Liver (tissue), 8 donors: ENCODE measurements at regions not wholly inside any gene's neighbourhood (a gene's known extent, or its start where the extent isn't known, plus 50 kb on each side); places are given as distances from the start of the nearest gene placed in this dataset.

ENCODE experiments used
- DNase-seq: peaks from one replicate; pipeline ENCODE4 v3.0.0-alpha.2; 2017; ENCODE audit warnings: low spot score
- H3K27ac ChIP-seq, 2 donors: one replicate each; pipeline ENCODE4 v1.7.0; 2013; ENCODE audit warnings: inconsistent platforms in 2 of 2, low read length in 2 of 2, control low read depth in 1 of 2, low read depth in 1 of 2, mild to moderate bottlenecking in 1 of 2
- H3K27me3 ChIP-seq, 4 donors: one replicate each; pipeline versions ENCODE4 v1.6.1 to v1.7.0; 2013; ENCODE audit warnings: low read length in 3 of 4, inconsistent platforms in 1 of 4, mild to moderate bottlenecking in 1 of 4, moderate library complexity in 1 of 4; ENCODE audit not compliant: control insufficient read depth in 4 of 4, insufficient read depth in 4 of 4
- H3K36me3 ChIP-seq, 4 donors: one replicate each; pipeline versions ENCODE4 v1.6.1 to v1.7.0; 2013; ENCODE audit warnings: low read length in 3 of 4, mild to moderate bottlenecking in 3 of 4, low read depth in 1 of 4, moderate library complexity in 1 of 4; ENCODE audit not compliant: control insufficient read depth in 4 of 4, insufficient read depth in 3 of 4
- H3K4me1 ChIP-seq, 4 donors: one replicate each; pipeline versions ENCODE4 v1.6.1 to v1.7.0; 2013; ENCODE audit warnings: low read length in 3 of 4, mild to moderate bottlenecking in 3 of 4, moderate library complexity in 1 of 4; ENCODE audit not compliant: control insufficient read depth in 4 of 4, insufficient read depth in 4 of 4
- H3K4me3 ChIP-seq, 3 donors: one replicate each; pipeline versions ENCODE4 v1.6.1 to v1.7.0; 2013; ENCODE audit warnings: low read length in 3 of 3, control low read depth in 1 of 3, low read depth in 1 of 3, mild to moderate bottlenecking in 1 of 3
- H3K9ac ChIP-seq, 2 donors: one replicate each; pipeline ENCODE4 v1.7.0; 2013; ENCODE audit warnings: low read length in 2 of 2, mild to moderate bottlenecking in 2 of 2, moderate library complexity in 2 of 2, control low read depth in 1 of 2, low read depth in 1 of 2
- H3K9me3 ChIP-seq, 4 donors: one replicate each; pipeline versions ENCODE4 v1.6.1 to v1.7.0; 2013; ENCODE audit warnings: low read length in 3 of 4; ENCODE audit not compliant: control insufficient read depth in 4 of 4
- CTCF ChIP-seq: fragments of 150-350 bp; IDR thresholded peaks from 2 replicates; pipeline ENCODE4 v1.5.1; 2017; ENCODE audit warnings: improper control_type of control experiment, low read depth, low read length; ENCODE audit not compliant: missing input control
- FOXA1 ChIP-seq: IDR thresholded peaks from 2 replicates; pipeline ENCODE4 v1.6.1; 2016; ENCODE audit warnings: antibody characterized with exemption
- GABPA ChIP-seq, 2 donors: IDR thresholded peaks in 1 of 2; conservative IDR thresholded peaks in 1 of 2; 2 replicates each; pipeline ENCODE4 v1.6.1; 2016; ENCODE audit warnings: antibody characterized with exemption in 2 of 2, mild to moderate bottlenecking in 1 of 2, moderate library complexity in 1 of 2
- HNF4A ChIP-seq, 2 donors: conservative IDR thresholded peaks; 2 replicates each; pipeline ENCODE4 v1.6.1; 2016; ENCODE audit warnings: antibody characterized with exemption in 2 of 2, mild to moderate bottlenecking in 2 of 2
- NR2F2 ChIP-seq: IDR thresholded peaks from 2 replicates; pipeline ENCODE4 v1.6.1; 2016; ENCODE audit warnings: antibody characterized with exemption
- RAD21 ChIP-seq, 2 donors: IDR thresholded peaks; 2 replicates each; pipeline ENCODE4 v1.6.1; 2016; ENCODE audit warnings: antibody characterized with exemption in 2 of 2, mild to moderate bottlenecking in 2 of 2
- REST ChIP-seq: IDR thresholded peaks from 2 replicates; pipeline ENCODE4 v1.6.1; 2016; ENCODE audit warnings: antibody characterized with exemption, mild to moderate bottlenecking
- RXRA ChIP-seq, 2 donors: IDR thresholded peaks; 2 replicates each; pipeline ENCODE4 v1.6.1; 2017 to 2018; ENCODE audit warnings: antibody characterized with exemption in 2 of 2, mild to moderate bottlenecking in 1 of 2
- YY1 ChIP-seq: IDR thresholded peaks from 2 replicates; pipeline ENCODE4 v1.6.1; 2016; ENCODE audit warnings: antibody characterized with exemption, mild to moderate bottlenecking
- WGBS: extraction: QIAGEN DNeasy Blood & Tissue Kit; methylation state at CpG from one replicate; pipeline ENCODE4 v1.1.7; 2013; 5-methylcytosine and 5-hydroxymethylcytosine counted together
- TF ChIP-seq, protein P1 (sequence below): IDR thresholded peaks from 2 replicates; pipeline ENCODE4 v1.6.1; 2016; ENCODE audit warnings: antibody characterized with exemption
- donor health status: healthy.
- donor health status: healthy.
- donor health status: healthy.
- donor health status: healthy.
- donor health status: healthy.

DNA sequence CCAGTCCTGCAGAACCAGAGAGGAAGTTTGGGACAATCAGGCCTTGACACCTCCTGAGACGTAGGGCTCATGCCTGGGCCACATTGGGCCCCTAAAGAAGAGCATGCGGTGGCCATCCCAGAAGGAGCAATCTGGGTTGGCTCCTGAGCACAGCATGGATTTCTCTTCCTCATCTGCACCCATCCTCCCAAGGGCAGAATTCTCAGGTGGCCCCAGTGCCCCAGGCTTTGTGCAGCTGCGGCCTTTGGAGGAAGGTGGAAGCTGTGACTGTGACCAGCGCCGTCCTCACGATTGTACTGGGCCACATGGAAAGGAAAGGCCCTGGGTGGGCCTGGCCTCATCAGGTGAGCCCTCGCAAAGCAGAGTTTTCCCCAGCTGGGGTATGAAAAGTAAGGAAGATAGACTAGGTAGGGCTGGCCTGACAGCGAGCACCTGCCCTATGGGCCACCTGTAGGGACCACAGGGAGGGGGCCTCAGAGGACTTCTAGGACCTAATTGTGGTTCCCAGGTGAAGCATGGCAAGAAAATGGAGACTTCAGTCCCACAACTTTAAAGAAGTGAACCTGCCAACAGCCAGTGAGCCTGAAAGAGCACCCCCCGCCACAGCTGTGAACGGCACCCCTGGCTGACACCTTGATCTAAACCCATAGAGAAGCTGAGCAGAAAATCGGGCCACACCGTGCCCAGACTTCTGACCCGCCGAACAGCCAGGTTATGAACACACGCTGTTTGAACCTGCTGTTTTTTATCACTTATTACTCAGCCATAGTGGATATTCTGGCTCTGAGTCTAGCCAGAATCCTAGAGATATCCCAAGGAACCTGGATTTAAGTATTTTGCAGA, 164.1 kb downstream of the IRX2 start:
- Histone ChIP-seq H3K4me3 (no peak overlapping the region), H3K9ac (no peak overlapping the region), H3K4me1 (no peaks in the 10 kb centered on the region), H3K27me3 (no peaks in the 10 kb centered on the region), H3K36me3 (no peaks in the 10 kb centered on the region), H3K27ac (no peak overlapping the region), H3K9me3 (peaks cover 0 to 1% (median 0%) of the 10 kb centered on the region in 4 donors)
- 79% methylated on average over 15 of the region's 15 CpGs for WGBS
- DNase-seq: no peak
- TF ChIP-seq HNF4A (conservative IDR thresholded peaks at IDR 0.05): no peak
- TF ChIP-seq FOXA1: no peak
- TF ChIP-seq YY1: no peak
- no peak for TF ChIP-seq RXRA (IDR thresholded peaks at IDR 0.05)

GRCh38 chr5:2586016-2586715, 165.3 kb downstream of the IRX2 start:
- Histone ChIP-seq H3K27me3 (no peaks in the 10 kb centered on the region), H3K27ac (no peak overlapping the region), H3K9ac (no peak overlapping the region), H3K36me3 (no peaks in the 10 kb centered on the region), H3K9me3 (peaks cover 0 to 3% (median under 1%) of the 10 kb centered on the region in 4 donors), H3K4me1 (no peaks in the 10 kb centered on the region), H3K4me3 (no peak overlapping the region)
- no peak for DNase-seq
- TF ChIP-seq CTCF (no peak), YY1 (no peak), NR2F2 (no peak), REST (no peak), RAD21 (IDR thresholded peaks at IDR 0.05) (no peak), GABPA (IDR thresholded peaks at IDR 0.05 in 1 of 2, conservative IDR thresholded peaks at IDR 0.05 in 1 of 2) (no peak)
- TF ChIP-seq, protein P1, sequence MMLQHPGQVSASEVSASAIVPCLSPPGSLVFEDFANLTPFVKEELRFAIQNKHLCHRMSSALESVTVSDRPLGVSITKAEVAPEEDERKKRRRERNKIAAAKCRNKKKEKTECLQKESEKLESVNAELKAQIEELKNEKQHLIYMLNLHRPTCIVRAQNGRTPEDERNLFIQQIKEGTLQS: no peak
- WGBS: 85% methylated on average over 9 of the region's 9 CpGs
